IMR-90 (cell line): ENCODE measurements at regions not wholly inside any gene's neighbourhood (a gene's known extent, or its start where the extent isn't known, plus 50 kb on each side); places are given as distances from the start of the nearest gene placed in this dataset.

ENCODE experiments used
- ATAC-seq: fragments of 200-7000 bp; cut with Tn5 transposase; 2 replicates; pipeline ENCODE4 v1.9.1; 2020; ENCODE audit warnings: low read depth, mild to moderate bottlenecking, moderate library complexity
- BruUV-seq: library from RNA; stranded (reverse); fragments of 400-500 nt; replicated peaks from 2 replicates; lab custom pipeline; 2021; lab: Mats Ljungman, UMichigan
- CTCF ChIA-PET: fragments of 300-600 bp; formaldehyde crosslinking; extraction: SDS; loops from one replicate; lab custom pipeline; 2021; ENCODE audit warnings: antibody characterized with exemption; lab: Yijun Ruan, JAX
- POLR2A ChIA-PET: fragments of 300-600 bp; sonication (Branson Sonifier 250); formaldehyde crosslinking; loops from one replicate; lab custom pipeline; 2022; ENCODE audit warnings: antibody characterized with exemption; ENCODE audit not compliant: unreplicated experiment; lab: Charles Lee
- DNase-seq: peaks from one replicate; pipeline ENCODE4 v3.0.0; 2013
- H2AFZ ChIP-seq: replicated peaks from 2 replicates; pipeline ENCODE3; 2013; ENCODE audit warnings: low read length, mild to moderate bottlenecking; ENCODE audit not compliant: poor library complexity
- H2AK5ac ChIP-seq: 2 replicates; pipeline ENCODE4 v1.6.1; 2013; ENCODE audit warnings: low read depth, low read length, inconsistent platforms
- H2AK9ac ChIP-seq: replicated peaks from 2 replicates; pipeline ENCODE3; 2013; ENCODE audit warnings: mild to moderate bottlenecking, low read depth, low read length, moderate library complexity; ENCODE audit not compliant: poor library complexity
- H2BK120ac ChIP-seq: 2 replicates; pipeline ENCODE4 v1.6.1; 2013; ENCODE audit warnings: low read depth, low read length, inconsistent platforms
- H2BK15ac ChIP-seq: 3 replicates; pipeline ENCODE4 v1.6.1; 2013; ENCODE audit warnings: low read depth, low read length, inconsistent platforms
- H2BK20ac ChIP-seq: 2 replicates; pipeline ENCODE4 v1.6.1; 2013; ENCODE audit warnings: low read depth, mild to moderate bottlenecking, inconsistent platforms, low read length, moderate library complexity
- H2BK5ac ChIP-seq: 2 replicates; pipeline ENCODE4 v1.6.1; 2013; ENCODE audit warnings: mild to moderate bottlenecking, low read depth, low read length, inconsistent platforms; ENCODE audit not compliant: poor library complexity, severe bottlenecking
- H3K14ac ChIP-seq: replicated peaks from 2 replicates; pipeline ENCODE4 v1.6.1; 2013; ENCODE audit warnings: low read depth, low read length, inconsistent platforms
- H3K18ac ChIP-seq: 2 replicates; pipeline ENCODE4 v1.6.1; 2013; ENCODE audit warnings: low read depth, low read length, control low read depth
- H3K23ac ChIP-seq: 2 replicates; pipeline ENCODE4 v1.6.1; 2013; ENCODE audit warnings: low read depth, low read length, inconsistent platforms
- H3K27ac ChIP-seq: 2 replicates; pipeline ENCODE4 v1.5.1; 2013; ENCODE audit warnings: mild to moderate bottlenecking, control low read depth, low read length; ENCODE audit not compliant: insufficient read depth
- H3K27me3 ChIP-seq: 2 replicates; pipeline ENCODE4 v1.6.1; 2013; ENCODE audit warnings: low read length; ENCODE audit not compliant: control insufficient read depth, insufficient read depth
- H3K36me3 ChIP-seq: 2 replicates; pipeline ENCODE4 v1.6.1; 2013; ENCODE audit warnings: low read length, mixed read lengths; ENCODE audit not compliant: control insufficient read depth, insufficient read depth
- H3K4ac ChIP-seq: 2 replicates; pipeline ENCODE4 v1.6.1; 2013; ENCODE audit warnings: low read depth, low read length, inconsistent platforms
- H3K4me1 ChIP-seq: 2 replicates; pipeline ENCODE4 v1.6.1; 2013; ENCODE audit warnings: low read length, mixed read lengths; ENCODE audit not compliant: control insufficient read depth, insufficient read depth
- H3K4me2 ChIP-seq: 2 replicates; pipeline ENCODE4 v1.6.1; 2013; ENCODE audit warnings: low read depth, mild to moderate bottlenecking, control low read depth, low read length, moderate library complexity
- H3K4me3 ChIP-seq: 2 replicates; pipeline ENCODE4 v1.5.1; 2013; ENCODE audit warnings: low read depth, mild to moderate bottlenecking, control low read depth, low read length, moderate library complexity; ENCODE audit not compliant: insufficient read depth
- H3K56ac ChIP-seq: 2 replicates; pipeline ENCODE4 v1.6.1; 2013; ENCODE audit warnings: low read length, inconsistent platforms; ENCODE audit not compliant: insufficient read depth; ENCODE audit errors: extremely low read depth
- H3K79me1 ChIP-seq, 2 experiments: 2 replicates each; pipeline ENCODE4 v1.6.1; 2013; ENCODE audit warnings: low read length in 2 of 2, inconsistent platforms in 1 of 2, low read depth in 1 of 2
- H3K9ac ChIP-seq: 2 replicates; pipeline ENCODE4 v1.6.1; 2013; ENCODE audit warnings: low read depth, low read length, control low read depth
- H3K9me1 ChIP-seq: 2 replicates; pipeline ENCODE4 v1.6.1; 2013; ENCODE audit warnings: low read length, inconsistent platforms; ENCODE audit not compliant: insufficient read depth
- H3K9me3 ChIP-seq: 2 replicates; pipeline ENCODE4 v1.6.1; 2013; ENCODE audit warnings: low read length; ENCODE audit not compliant: control insufficient read depth, insufficient read depth
- H4K20me1 ChIP-seq: 2 replicates; pipeline ENCODE4 v1.6.1; 2013; ENCODE audit warnings: low read length, inconsistent platforms; ENCODE audit not compliant: insufficient read depth
- H4K5ac ChIP-seq: 2 replicates; pipeline ENCODE4 v1.6.1; 2013; ENCODE audit warnings: mild to moderate bottlenecking, low read depth, low read length, control low read depth
- H4K8ac ChIP-seq, 2 experiments: 2 replicates each; pipeline ENCODE4 v1.6.1; 2013; ENCODE audit warnings: low read depth in 2 of 2, low read length in 2 of 2, control low read depth in 1 of 2, inconsistent platforms in 1 of 2
- H4K91ac ChIP-seq: 2 replicates; pipeline ENCODE4 v1.6.1; 2013; ENCODE audit warnings: low read depth, low read length, inconsistent platforms; ENCODE audit not compliant: insufficient read depth
- CHD1 ChIP-seq: IDR thresholded peaks from 2 replicates; pipeline ENCODE4 v1.6.1; 2012; ENCODE audit warnings: low read depth, low read length, improper control_type of control experiment
- ELK1 ChIP-seq: fragments of 150-350 bp; IDR thresholded peaks from 2 replicates; pipeline ENCODE4 v1.6.1; 2016; ENCODE audit warnings: low read depth, mild to moderate bottlenecking, low read length, moderate library complexity, borderline replicate concordance
- FOS ChIP-seq: fragments of 150-350 bp; IDR thresholded peaks from 2 replicates; pipeline ENCODE4 v1.6.1; 2016; ENCODE audit warnings: low read depth, low read length
- MAFK ChIP-seq: IDR thresholded peaks from 2 replicates; pipeline ENCODE4 v1.6.1; 2012; ENCODE audit warnings: low read depth, low read length, improper control_type of control experiment
- MXI1 ChIP-seq: IDR thresholded peaks from 2 replicates; pipeline ENCODE4 v1.6.1; 2012; ENCODE audit warnings: low read depth, mild to moderate bottlenecking, low read length, moderate library complexity, borderline replicate concordance
- NFE2L2 ChIP-seq: fragments of 150-350 bp; IDR thresholded peaks from 2 replicates; pipeline ENCODE4 v1.6.1; 2016; ENCODE audit warnings: low read depth, mild to moderate bottlenecking, low read length
- POLR2A ChIP-seq: IDR thresholded peaks from 2 replicates; pipeline ENCODE4 v1.6.1; 2012; ENCODE audit warnings: mild to moderate bottlenecking, low read depth, low read length
- WGBS, 2 experiments: methylation state at CpG; one replicate each; pipeline versions ENCODE4 v1.1.5 to v1.1.7; 2013; ENCODE audit warnings: missing lambda C conversion rate in 2 of 2; ENCODE audit not compliant: insufficient read length in 1 of 2; ENCODE audit errors: extremely low coverage in 2 of 2; 5-methylcytosine and 5-hydroxymethylcytosine counted together
- dilution Hi-C: fragments of 300-500 bp; cut with HindIII; formaldehyde crosslinking; loops from one replicate; pipeline ENCODE4 v1.14.3; 2018; ENCODE audit warnings: low sequenced_read_pairs; ENCODE audit not compliant: unreplicated experiment
- in situ Hi-C: fragments of 300-500 bp; cut with MboI; formaldehyde crosslinking; loops from 3 replicates; pipeline ENCODE4 v1.14.3; 2019; ENCODE audit warnings: low sequenced_read_pairs, inconsistent platforms, mixed read lengths
- intact Hi-C: fragments of 100-400 bp; cut with micrococcal nuclease; formaldehyde crosslinking; loops from 2 replicates; pipeline ENCODE4 v1.10.0; 2022

- H3K9ac ChIP-seq = no peak overlapping the region
Measured at GRCh38 chr1:30272277-30273020, 450.9 kb downstream of the MATN1 start.

More at GRCh38 chr1:30272277-30273020, 450.9 kb downstream of the MATN1 start:
- H3K27ac ChIP-seq = no peak overlapping the region
- no peak overlapping the region for H3K4ac ChIP-seq
- no peak overlapping the region for H3K4me2 ChIP-seq
- H2BK20ac ChIP-seq = no peak overlapping the region
- no peaks in the 10 kb centered on the region for H3K27me3 ChIP-seq
- H3K4me3 ChIP-seq = no peak overlapping the region
- in situ Hi-C loops = no loop called here
- no peak overlapping the region for H3K23ac ChIP-seq
- H2BK15ac ChIP-seq = no peak overlapping the region
- ChIA-PET CTCF (no interaction called here), POLR2A (no interaction called here)
- no peak overlapping the region for H3K56ac ChIP-seq
- H2AK5ac ChIP-seq = no peak overlapping the region
- H3K14ac ChIP-seq = no peak overlapping the region
- H4K91ac ChIP-seq = no peak overlapping the region
- H4K8ac ChIP-seq = no peak overlapping the region
- no peaks in the 10 kb centered on the region for H3K9me1 ChIP-seq
- no peak overlapping the region for H2AFZ ChIP-seq
- DNase-seq (no peak), ATAC-seq (no peak)
- H2BK5ac ChIP-seq = no peak overlapping the region
- H4K20me1 ChIP-seq = no peaks in the 10 kb centered on the region
- H3K79me1 ChIP-seq = no peaks in the 10 kb centered on the region
- intact Hi-C loops = no loop called here
- no peak overlapping the region for H3K18ac ChIP-seq
- dilution Hi-C loops = no loop called here
- H3K9me3 ChIP-seq = no peaks in the 10 kb centered on the region
- TF ChIP-seq FOS = no peak
- no peak for TF ChIP-seq CHD1
- TF ChIP-seq MAFK = no peak
- no peak for TF ChIP-seq NFE2L2
- TF ChIP-seq POLR2A = no peak
- TF ChIP-seq ELK1 = no peak
- TF ChIP-seq MXI1 = no peak
- H3K36me3 ChIP-seq = no peaks in the 10 kb centered on the region
- H2BK120ac ChIP-seq = no peak overlapping the region
- H4K5ac ChIP-seq = no peak overlapping the region
- H3K4me1 ChIP-seq = no peaks in the 10 kb centered on the region
- 30% methylated on average over 2 of the region's 6 CpGs; no CpG with 5 or more reads in 1 of the 2 experiments for WGBS, 2 experiments
- BruUV-seq = no TSS peak
- H2AK9ac ChIP-seq = no peak overlapping the region
